OCI-LY3 (cell line): ENCODE measurements at regions not wholly inside any gene's neighbourhood (a gene's known extent, or its start where the extent isn't known, plus 50 kb on each side); places are given as distances from the start of the nearest gene placed in this dataset.

Experiments
- H2AFZ ChIP-seq: fragments of 200-600, 300-600 bp; shearing (Covaris generic); 2 replicates; pipeline ENCODE4 v1.6.0; 2014; ENCODE audit warnings: antibody characterized with exemption, low read depth, low read length
- H3K27ac ChIP-seq: fragments of 200-600, 300-600 bp; sonication (generic); 2 replicates; pipeline ENCODE4 v1.5.1; 2014; ENCODE audit warnings: mild to moderate bottlenecking, low read length, moderate library complexity, mixed read lengths
- H3K27me3 ChIP-seq: fragments of 200-600, 300-600 bp; sonication (generic); 2 replicates; pipeline ENCODE4 v1.6.1; 2014; ENCODE audit warnings: low read depth, low read length, mixed read lengths
- H3K36me3 ChIP-seq: fragments of 200-600, 300-600 bp; sonication (generic); replicated peaks from 2 replicates; pipeline ENCODE3; 2014; ENCODE audit warnings: low read depth, low read length, mixed read lengths
- H3K4me1 ChIP-seq: fragments of 300-600, 200-600 bp; sonication (generic); 2 replicates; pipeline ENCODE4 v1.6.1; 2014; ENCODE audit warnings: low read length, mixed read lengths
- H3K4me2 ChIP-seq: fragments of 200-600, 300-600 bp; sonication (generic); 2 replicates; pipeline ENCODE4 v1.6.1; 2014; ENCODE audit warnings: low read length, mixed read lengths
- H3K4me3 ChIP-seq: fragments of 300-600, 200-600 bp; sonication (generic); 2 replicates; pipeline ENCODE4 v1.5.1; 2014; ENCODE audit warnings: antibody characterized with exemption, mild to moderate bottlenecking, low read length, moderate library complexity
- H3K79me2 ChIP-seq: fragments of 300-600, 200-600 bp; shearing (Covaris generic); 2 replicates; pipeline ENCODE4 v1.6.1; 2014; ENCODE audit warnings: mild to moderate bottlenecking, low read length, mixed read lengths
- H3K9ac ChIP-seq: fragments of 300-600, 200-600 bp; shearing (Covaris generic); 2 replicates; pipeline ENCODE4 v1.6.0; 2014; ENCODE audit warnings: mild to moderate bottlenecking, low read length, moderate library complexity
- H3K9me3 ChIP-seq: fragments of 200-600, 300-600 bp; shearing (Covaris generic); 2 replicates; pipeline ENCODE4 v1.6.1; 2014; ENCODE audit warnings: low read length, mixed read lengths; ENCODE audit not compliant: insufficient read depth
- H4K20me1 ChIP-seq: fragments of 200-600, 300-600 bp; sonication (generic); 2 replicates; pipeline ENCODE4 v1.6.1; 2016; ENCODE audit warnings: low read length, mixed read lengths; ENCODE audit not compliant: insufficient read depth
- EZH2phosphoT487 ChIP-seq: fragments of 200-600 bp; shearing (Covaris generic); IDR thresholded peaks from 2 replicates; pipeline ENCODE4 v1.6.1; 2018; ENCODE audit warnings: antibody characterized with exemption, mixed run types, low read depth
- TF ChIP-seq, protein P1 (sequence below): fragments of 200-600, 300-600 bp; sonication (generic); IDR thresholded peaks from 2 replicates; pipeline ENCODE4 v1.5.1; 2014; ENCODE audit warnings: antibody characterized with exemption, low read length, low read depth

DNA sequence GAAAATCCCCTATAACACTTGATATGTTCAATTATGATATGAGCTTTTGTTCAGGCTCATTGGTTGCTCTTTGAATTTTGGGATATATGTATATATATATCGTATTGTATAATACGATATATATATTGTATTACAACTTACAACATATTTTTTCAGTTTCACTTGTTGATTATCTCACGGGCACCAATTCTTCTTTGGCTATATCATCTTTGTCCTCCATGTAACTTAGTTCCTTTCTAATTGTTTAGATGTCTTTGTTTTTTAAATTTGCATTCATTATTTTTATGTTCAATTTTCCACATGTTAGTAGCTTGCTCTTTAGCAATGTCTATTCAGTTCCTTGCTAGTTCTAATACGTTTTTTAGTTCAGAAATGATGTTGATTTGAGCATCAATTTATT, 150.0 kb downstream of the BACH1 start:
- no peaks in the 10 kb centered on the region for H4K20me1 ChIP-seq
- peaks cover 11% of the 10 kb centered on the region for H3K4me1 ChIP-seq
- H3K9ac ChIP-seq = no peak overlapping the region
- no peak overlapping the region for H2AFZ ChIP-seq
- no peaks in the 10 kb centered on the region for H3K27me3 ChIP-seq
- H3K79me2 ChIP-seq = 0 out of 2 replicates have a peak, but pooled peaks cover 3% of the 10 kb centered on the region
- no peak overlapping the region for H3K4me2 ChIP-seq
- no peak overlapping the region for H3K4me3 ChIP-seq
- H3K36me3 ChIP-seq = peaks cover 11% of the 10 kb centered on the region
- TF ChIP-seq, protein P1, sequence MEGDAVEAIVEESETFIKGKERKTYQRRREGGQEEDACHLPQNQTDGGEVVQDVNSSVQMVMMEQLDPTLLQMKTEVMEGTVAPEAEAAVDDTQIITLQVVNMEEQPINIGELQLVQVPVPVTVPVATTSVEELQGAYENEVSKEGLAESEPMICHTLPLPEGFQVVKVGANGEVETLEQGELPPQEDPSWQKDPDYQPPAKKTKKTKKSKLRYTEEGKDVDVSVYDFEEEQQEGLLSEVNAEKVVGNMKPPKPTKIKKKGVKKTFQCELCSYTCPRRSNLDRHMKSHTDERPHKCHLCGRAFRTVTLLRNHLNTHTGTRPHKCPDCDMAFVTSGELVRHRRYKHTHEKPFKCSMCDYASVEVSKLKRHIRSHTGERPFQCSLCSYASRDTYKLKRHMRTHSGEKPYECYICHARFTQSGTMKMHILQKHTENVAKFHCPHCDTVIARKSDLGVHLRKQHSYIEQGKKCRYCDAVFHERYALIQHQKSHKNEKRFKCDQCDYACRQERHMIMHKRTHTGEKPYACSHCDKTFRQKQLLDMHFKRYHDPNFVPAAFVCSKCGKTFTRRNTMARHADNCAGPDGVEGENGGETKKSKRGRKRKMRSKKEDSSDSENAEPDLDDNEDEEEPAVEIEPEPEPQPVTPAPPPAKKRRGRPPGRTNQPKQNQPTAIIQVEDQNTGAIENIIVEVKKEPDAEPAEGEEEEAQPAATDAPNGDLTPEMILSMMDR = no peak
- TF ChIP-seq EZH2phosphoT487 = no peak
- no peaks in the 10 kb centered on the region for H3K9me3 ChIP-seq
- no peak overlapping the region for H3K27ac ChIP-seq

DNA sequence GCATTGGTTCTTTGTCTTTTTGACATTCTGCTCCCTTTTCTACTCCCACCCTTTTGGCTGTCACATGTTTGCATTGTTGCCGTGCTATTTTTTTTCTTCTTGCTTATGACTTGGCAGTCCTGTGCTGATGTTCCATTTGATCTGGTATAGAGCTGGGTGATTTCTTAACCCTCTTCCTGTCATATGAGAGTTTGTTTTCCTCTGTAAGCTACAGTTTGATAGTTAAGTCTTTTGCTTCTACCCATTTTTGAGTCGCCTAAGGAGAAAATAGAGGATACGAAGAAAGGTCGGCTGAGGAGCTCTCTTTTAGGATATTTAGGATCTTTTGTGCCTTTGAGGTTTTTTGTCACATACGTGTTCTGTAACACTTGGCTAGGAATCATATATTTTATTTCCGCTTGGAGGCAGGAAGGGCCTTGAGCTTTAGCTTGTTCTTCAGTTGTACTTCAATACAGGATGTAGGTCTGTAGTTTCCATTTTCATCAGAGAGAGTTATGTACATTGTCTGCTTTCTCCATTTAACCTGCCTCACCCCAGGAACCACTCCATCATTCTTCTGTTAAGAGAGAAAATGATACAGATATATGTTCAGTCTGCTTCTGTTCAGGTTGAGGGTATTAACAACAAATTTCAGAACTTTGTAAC, 150.7 kb downstream of the BACH1 start:
- Histone ChIP-seq H3K36me3 (peaks cover 11% of the 10 kb centered on the region), H3K27me3 (no peaks in the 10 kb centered on the region), H3K4me1 (peaks cover 13% of the 10 kb centered on the region), H3K9ac (no peak overlapping the region), H3K4me2 (no peak overlapping the region), H3K4me3 (no peak overlapping the region), H3K9me3 (no peaks in the 10 kb centered on the region), H3K27ac (no peak overlapping the region), H2AFZ (no peak overlapping the region), H4K20me1 (no peaks in the 10 kb centered on the region), H3K79me2 (0 out of 2 replicates have a peak, but pooled peaks cover 3% of the 10 kb centered on the region)
- TF ChIP-seq EZH2phosphoT487 = no peak
- TF ChIP-seq, protein P1 = no peak

DNA sequence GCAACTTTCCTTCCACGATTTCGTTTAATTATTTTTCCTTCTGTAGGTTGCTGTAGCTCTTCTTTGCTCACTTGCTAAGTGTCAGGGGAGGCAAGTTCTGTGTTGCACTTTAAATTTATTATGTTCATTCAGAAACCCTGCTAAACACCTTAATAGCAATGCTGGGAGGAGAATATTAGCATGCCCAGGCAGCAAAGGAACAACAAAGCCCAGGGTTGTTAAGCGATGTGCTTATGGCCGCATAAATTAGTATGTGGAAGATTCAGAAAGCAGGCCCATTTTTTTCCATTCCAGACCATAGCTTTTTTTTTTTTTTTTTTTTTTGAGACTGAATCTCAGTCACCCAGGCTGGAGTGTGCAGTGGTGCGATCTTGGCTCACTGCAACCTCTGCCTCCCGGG, 151.3 kb downstream of the BACH1 start:
- H3K4me3 ChIP-seq = no peak overlapping the region
- peaks cover 11% of the 10 kb centered on the region for H3K36me3 ChIP-seq
- no peaks in the 10 kb centered on the region for H3K79me2 ChIP-seq
- H2AFZ ChIP-seq = no peak overlapping the region
- no peak overlapping the region for H3K4me2 ChIP-seq
- no peak overlapping the region for H3K27ac ChIP-seq
- no peaks in the 10 kb centered on the region for H3K27me3 ChIP-seq
- no peak overlapping the region for H3K9ac ChIP-seq
- H3K9me3 ChIP-seq = no peaks in the 10 kb centered on the region
- peaks cover 13% of the 10 kb centered on the region for H3K4me1 ChIP-seq
- TF ChIP-seq EZH2phosphoT487 = no peak
- TF ChIP-seq, protein P1 = no peak
- H4K20me1 ChIP-seq = no peaks in the 10 kb centered on the region

DNA sequence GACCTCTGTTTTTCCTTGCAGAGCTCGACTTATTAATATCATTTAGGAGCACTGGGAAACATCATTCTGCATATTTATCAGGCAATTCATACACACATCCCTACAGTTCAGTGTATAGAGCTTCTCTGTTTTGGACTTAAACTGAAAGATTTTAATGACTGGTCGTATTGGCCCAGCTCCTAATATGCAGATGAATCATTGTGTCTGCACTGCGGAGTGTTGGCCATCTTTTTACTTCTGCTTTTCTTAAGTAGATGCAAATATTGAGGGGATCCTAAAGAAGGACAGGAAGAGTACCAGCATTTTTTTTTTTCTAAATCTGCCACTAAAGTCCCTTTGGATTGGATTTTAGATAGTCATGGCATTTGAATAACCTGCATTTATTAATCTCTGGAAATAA, 154.8 kb downstream of the BACH1 start:
- Histone ChIP-seq H4K20me1 (no peaks in the 10 kb centered on the region), H3K9me3 (no peaks in the 10 kb centered on the region), H3K4me3 (no peak overlapping the region), H3K4me2 (peak overlapping the region; percentile 29), H3K27me3 (no peaks in the 10 kb centered on the region), H3K4me1 (peaks cover 13% of the 10 kb centered on the region), H2AFZ (no peak overlapping the region), H3K27ac (peak overlapping the region; percentile 20; the same call in 1 of the 2 replicates), H3K36me3 (peaks cover 11% of the 10 kb centered on the region), H3K79me2 (no peaks in the 10 kb centered on the region), H3K9ac (no peak overlapping the region)
- TF ChIP-seq, protein P1 = no peak
- no peak for TF ChIP-seq EZH2phosphoT487
